GM23338 (cell line): ENCODE measurements at regions not wholly inside any gene's neighbourhood (a gene's known extent, or its start where the extent isn't known, plus 50 kb on each side); places are given as distances from the start of the nearest gene placed in this dataset.

Experiments used
- CTCF ChIP-seq, 2 experiments: fragments of 200-600 bp in 1 of 2; sonication (generic) in 1 of 2; conservative IDR thresholded peaks; 2 replicates each; pipeline versions ENCODE4 v1.5.1 to v1.6.1; 2016 to 2017; ENCODE audit warnings: antibody characterized with exemption in 2 of 2, low read depth in 2 of 2, mild to moderate bottlenecking in 2 of 2, moderate library complexity in 1 of 2
- ETS1 ChIP-seq: IDR thresholded peaks from 2 replicates; pipeline ENCODE4 v1.6.1; 2016; ENCODE audit warnings: antibody characterized with exemption
- EZH2phosphoT487 ChIP-seq: fragments of 200-600 bp; sonication (generic); IDR thresholded peaks from one replicate; pipeline ENCODE4 v1.8.1; 2018; ENCODE audit warnings: antibody characterized with exemption; ENCODE audit not compliant: unreplicated experiment
- POLR2AphosphoS5 ChIP-seq: IDR thresholded peaks from 2 replicates; pipeline ENCODE4 v1.6.1; 2016; ENCODE audit warnings: antibody characterized with exemption, low read depth
- REST ChIP-seq: IDR thresholded peaks from one replicate; pipeline ENCODE4 v1.6.1; 2018; ENCODE audit warnings: antibody characterized with exemption; ENCODE audit not compliant: unreplicated experiment

- TF ChIP-seq CTCF (conservative IDR thresholded peaks at IDR 0.05; ENCODE audit: low read depth in 2 of 2) (no peak), EZH2phosphoT487 (no peak), POLR2AphosphoS5 (no peak), REST (no peak), ETS1 (no peak)
These were observed 241.7 kb downstream of the PPP1R2C start for GRCh38 chrX:42536286-42536685.
